T follicular helper cell (primary cell): ENCODE measurements at regions not wholly inside any gene's neighbourhood (a gene's known extent, or its start where the extent isn't known, plus 50 kb on each side); places are given as distances from the start of the nearest gene placed in this dataset.
A peak's percentile ranks its signal among the peaks of the same experiment; 100 is the strongest.
"Not testable (repeated sequence)": the region's sequence is repeated elsewhere in the genome, so short reads cannot be mapped to it uniquely, and the experiment has no call there.

ENCODE experiments used
- DNase-seq: peaks from one replicate; pipeline ENCODE4 v3.0.0-alpha.2; 2020; ENCODE audit warnings: low read depth

GRCh38 chr4:9110700-9111099 lies 59.5 kb upstream of the FAM90A26 start:
- DNase-seq, result not testable (repeated sequence)

DNA sequence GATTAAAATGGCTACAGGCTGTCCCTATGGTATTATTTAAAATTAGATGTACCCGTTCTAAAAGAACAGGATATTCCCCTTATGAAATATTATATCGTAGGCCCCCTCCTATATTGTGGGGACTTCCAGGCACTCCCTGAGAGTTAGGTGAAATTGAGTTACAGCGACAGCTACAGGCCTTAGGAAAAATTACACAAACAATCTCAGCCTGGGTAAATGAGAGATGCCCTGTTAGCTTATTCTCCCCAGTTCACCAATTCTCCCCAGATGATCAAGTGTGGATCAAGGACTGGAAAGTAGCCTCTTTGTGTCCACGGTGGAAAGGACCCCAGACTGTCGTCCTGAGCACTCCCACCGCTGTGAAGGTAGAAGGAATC lies 67.1 kb upstream of the FAM90A26 start:
- DNase-seq, result not testable (repeated sequence)

DNA sequence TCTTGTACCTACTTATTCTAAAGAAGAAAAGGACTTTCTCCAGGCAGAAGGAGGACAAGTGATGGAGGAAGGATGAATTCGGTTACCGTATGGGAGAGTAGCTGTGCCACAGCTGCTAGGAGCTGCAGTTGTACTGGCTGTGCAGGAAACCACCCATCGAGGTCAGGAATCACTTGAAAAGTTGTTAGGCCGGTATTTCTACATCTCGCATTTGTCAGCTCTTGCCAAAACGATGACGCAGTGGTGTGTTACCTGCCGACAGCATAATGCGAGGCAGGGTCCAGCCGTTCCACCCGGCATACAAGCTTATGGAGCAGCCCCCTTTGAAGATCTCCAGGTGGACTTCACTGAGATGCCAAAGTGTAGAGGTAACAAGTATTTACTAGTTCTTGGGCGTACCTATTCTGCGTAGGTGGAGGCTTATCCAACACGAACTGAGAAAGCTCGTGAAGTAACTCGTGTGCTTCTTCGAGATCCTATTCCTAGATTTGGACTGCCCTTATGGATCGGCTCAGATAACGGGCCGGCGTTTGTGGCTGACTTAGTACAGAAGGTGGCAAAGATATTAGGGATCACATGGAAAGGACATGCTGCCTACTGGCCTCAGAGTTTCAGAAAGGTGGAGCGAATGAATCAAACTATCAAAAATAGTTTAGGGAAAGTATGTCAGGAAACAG lies 67.6 kb upstream of the FAM90A26 start:
- DNase-seq, result not testable (repeated sequence)

GRCh38 chr4:9096330-9096729 lies 73.9 kb upstream of the FAM90A26 start:
- not testable (repeated sequence) for DNase-seq

GRCh38 chr4:9078796-9079195 lies 91.4 kb upstream of the FAM90A26 start:
- not testable (repeated sequence) for DNase-seq

GRCh38 chr4:9076974-9077373 lies 93.2 kb upstream of the FAM90A26 start:
- not testable (repeated sequence) for DNase-seq

DNA sequence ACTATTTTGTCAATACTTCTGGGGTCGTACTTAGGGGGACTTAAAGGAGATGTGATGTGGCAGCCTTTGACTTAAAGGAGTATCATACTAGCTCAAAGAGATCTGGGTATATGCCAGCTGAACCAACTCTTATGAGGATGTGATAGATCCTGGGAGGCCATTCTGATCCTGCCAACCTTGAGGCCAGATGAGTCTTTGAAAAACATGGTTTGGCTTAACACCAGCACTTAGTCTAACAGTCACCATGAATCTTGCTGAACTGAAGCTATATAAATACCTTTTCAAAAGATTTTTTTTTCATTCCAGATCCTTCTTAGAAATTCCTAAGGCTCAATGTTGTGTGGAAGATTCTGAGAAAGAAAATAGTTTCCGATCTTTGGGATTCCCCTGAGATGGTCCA lies 93.7 kb upstream of the FAM90A26 start:
- DNase-seq, result not testable (repeated sequence)

GRCh38 chr4:9073371-9073770 lies 96.8 kb upstream of the FAM90A26 start:
- DNase-seq, result not testable (repeated sequence)

DNA sequence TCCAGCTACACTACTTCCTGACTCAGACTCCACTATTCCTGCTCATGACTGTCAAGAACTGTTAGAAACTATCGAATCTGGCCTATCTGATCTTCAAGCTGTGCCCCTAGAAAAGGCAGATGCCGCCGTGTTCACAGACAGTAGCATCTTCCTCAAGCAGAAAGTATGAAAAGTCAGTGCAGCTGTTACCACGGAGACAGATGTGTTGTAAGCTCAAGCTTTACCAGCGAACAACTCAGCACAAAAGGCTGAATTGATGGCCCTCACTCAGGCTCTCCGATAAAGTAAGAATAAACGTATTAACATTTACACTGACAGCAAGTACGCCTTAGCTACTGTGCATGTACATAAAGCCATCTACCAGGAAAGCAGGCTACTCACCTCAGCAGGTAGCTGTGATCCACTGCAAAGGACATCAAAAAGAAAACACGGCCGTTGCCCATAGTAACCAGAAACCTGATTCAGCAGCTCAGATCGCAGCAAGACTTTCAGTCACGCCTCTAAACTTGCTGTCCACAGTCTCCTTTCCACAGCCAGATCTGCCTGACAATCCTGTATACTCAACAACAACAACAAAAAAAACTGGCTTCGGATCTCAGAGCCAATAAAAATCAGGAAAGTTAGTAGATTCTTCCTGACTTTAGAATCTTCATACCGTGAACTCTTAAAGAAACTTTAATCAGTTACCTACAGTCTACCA lies 97.5 kb upstream of the FAM90A26 start:
- not testable (repeated sequence) for DNase-seq

- not testable (repeated sequence) for DNase-seq
These were observed 102.3 kb upstream of the FAM90A26 start for GRCh38 chr4:9067923-9068322.

GRCh38 chr4:9063612-9064011 lies 106.6 kb upstream of the FAM90A26 start:
- DNase-seq, result not testable (repeated sequence)

GRCh38 chr4:9024866-9025265 lies 145.3 kb upstream of the FAM90A26 start:
- DNase-seq, result not testable (repeated sequence)

- not testable (repeated sequence) for DNase-seq
These were observed 138.2 kb upstream of the HMX1 start for GRCh38 chr4:9009792-9010191.

DNA sequence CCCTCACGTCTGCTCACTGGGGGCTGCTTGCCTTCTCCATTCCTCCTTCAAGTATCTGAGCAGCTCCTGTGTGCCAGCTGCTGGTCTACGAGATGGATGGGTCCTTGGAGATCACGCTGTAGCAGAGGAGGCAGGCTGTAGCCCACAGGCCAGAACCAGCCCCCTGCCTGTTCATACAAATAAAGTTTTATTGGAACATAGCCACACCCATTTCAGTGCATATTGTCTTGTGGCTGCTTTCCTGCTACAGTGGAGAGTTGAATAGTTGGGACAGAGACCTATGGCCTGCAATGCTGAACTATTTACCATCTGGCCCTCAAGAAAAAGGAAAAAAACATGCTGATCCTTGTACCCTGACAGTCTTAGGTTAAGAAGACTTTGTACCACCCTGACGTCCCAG lies 136.8 kb upstream of the HMX1 start:
- not testable (repeated sequence) for DNase-seq

DNA sequence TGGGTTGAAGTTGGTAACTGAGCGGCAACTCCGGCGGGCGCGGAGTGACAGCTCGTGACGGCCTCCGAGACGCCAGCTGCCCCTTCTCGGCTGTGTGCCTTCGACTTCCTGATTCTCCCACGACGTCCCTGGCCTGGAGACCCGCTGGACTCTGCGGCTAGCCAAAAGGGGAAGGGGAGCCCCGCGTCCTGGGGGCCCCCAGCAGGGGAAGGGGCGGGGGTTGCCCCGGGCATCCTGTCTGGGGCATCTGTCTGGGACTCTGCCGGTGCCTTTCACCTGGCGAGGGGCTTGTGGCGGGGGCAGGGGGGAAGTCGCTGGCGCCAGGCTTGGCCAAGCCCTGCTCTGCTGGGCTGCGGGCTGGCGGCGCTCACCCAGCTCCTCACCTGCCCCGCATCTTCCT lies 129.5 kb upstream of the HMX1 start:
- DNase-seq, result not testable (repeated sequence)

DNA sequence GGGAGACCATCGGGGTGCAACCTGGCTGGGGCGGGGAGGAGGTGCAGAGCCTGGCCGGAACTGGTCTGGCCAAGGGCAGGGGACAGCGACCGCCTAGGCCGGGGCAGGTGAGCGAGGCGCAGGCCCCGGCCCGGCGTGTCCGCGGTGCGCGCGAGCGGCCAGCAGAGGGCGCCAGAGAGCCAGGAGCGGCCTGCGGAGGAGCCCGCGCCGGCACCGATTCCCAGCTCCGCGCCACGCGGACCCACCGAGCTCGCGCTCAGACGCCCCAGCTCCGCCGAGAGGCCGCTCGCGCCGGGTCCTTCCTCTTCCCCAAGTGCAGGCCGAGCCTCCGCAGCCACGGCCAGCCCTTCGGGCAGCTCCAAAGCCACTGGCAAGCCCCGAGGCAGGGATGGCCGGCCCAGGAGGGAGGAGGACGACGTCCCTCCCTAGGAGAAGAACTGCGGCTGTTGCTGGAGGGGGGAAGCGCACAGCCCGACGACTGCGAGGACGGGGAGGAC lies 128.9 kb upstream of the HMX1 start:
- peak; percentile 37 for DNase-seq

- not testable (repeated sequence) for DNase-seq
These were observed 121.3 kb upstream of the HMX1 start for GRCh38 chr4:8992981-8993380.

GRCh38 chr4:8991449-8991848 lies 119.8 kb upstream of the HMX1 start:
- DNase-seq, result not testable (repeated sequence)

DNA sequence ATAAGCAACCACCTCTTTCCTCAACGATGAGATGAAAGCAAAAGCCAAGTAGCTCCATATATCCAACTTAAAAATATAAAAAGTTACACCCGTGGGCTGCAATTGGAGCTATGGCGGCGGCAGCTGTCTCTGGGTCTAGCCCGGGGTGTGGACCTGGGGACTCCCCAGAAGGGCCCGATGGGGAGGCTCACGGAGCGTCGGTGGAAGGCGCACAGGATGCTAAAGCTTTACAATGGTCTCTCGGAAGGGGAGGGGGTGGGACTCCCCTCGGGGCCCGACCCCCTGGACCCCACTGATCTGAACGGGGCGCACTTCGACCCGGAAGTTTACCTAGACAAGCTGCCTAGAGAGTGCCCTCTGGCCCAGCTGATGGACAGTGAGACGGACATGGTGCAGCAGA lies 118.7 kb upstream of the HMX1 start:
- DNase-seq, result not testable (repeated sequence)

DNA sequence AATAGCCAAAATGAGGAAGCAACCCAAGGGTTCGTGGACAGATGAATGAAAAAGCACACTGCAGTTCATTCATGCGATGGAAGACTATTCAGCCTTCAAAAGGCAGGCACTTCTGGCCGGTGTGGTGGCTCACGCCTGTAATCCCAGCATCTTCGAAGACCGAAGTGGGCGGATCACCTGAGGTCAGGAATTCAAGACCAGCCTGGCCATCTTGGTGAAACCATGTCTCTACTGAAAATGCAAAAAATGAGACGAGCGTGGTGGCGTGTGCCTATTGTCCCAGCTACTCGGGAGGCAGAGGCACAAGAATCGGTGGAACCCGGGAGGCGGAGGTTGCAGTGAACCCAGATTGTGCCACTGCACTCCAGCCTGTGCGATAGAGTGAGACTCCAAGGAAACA lies 114.1 kb upstream of the HMX1 start:
- DNase-seq, result not testable (repeated sequence)

DNA sequence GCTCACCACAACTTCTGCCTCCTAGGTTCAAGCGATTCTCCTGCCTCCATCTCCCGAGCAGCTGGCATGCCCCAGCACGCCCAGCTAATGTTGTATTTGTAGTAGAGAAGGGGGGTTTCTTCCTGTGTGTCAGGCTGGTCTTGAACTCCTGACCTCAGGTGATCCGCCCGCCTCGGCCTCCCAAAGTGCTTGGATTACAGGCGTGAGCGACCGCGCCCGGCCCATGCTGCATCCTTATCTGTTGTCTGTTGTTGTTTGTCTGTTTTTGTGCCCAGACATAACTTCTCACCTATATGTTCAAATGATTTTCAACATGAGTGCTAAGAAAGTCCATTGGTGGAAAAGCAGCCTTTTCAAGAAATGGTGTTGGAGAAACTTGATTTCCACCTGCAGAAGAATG lies 113.0 kb upstream of the HMX1 start:
- not testable (repeated sequence) for DNase-seq

GRCh38 chr4:8983921-8984320 lies 112.3 kb upstream of the HMX1 start:
- not testable (repeated sequence) for DNase-seq

DNA sequence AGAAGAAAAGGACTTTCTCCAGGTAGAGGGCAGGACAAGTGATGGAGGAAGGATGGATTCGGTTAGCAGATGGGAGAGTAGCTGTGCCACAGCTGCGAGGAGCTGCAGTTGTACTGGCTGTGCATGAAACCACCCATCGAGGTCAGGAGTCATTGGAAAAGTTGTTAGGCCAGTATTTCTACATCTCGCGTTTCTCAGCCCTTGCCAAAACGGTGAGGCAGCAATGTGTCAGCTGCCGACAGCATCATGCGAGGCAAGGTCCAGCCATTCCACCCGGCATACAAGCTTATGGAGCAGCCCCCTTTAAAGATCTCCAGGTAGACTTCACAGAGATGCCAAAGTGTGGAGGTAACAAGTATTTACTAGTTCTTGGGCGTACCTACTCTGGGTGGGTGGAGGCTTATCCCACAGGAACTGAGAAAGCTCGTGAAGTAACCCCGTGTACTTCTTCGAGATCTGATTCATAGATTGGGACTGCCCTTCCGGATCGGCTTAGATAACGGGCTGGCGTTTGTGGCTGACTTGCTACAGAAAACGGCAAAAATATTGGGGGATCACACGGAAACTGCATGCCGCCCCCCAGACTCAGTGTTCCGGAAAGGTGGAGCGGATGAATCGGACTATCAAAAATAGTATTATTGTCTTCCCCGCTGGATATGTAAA lies 105.0 kb upstream of the HMX1 start:
- DNase-seq, result not testable (repeated sequence)
